HEK293 (cell line): ENCODE measurements at regions not wholly inside any gene's neighbourhood (a gene's known extent, or its start where the extent isn't known, plus 50 kb on each side); places are given as distances from the start of the nearest gene placed in this dataset.

Source experiments
- CTCF ChIA-PET: fragments of 350-600 bp; formaldehyde crosslinking; extraction: SDS; loops from one replicate; lab custom pipeline; 2021; ENCODE audit warnings: antibody characterized with exemption; lab: Yijun Ruan, JAX
- POLR2A ChIA-PET: fragments of 300-600 bp; formaldehyde crosslinking; extraction: SDS; loops from one replicate; lab custom pipeline; 2020; ENCODE audit warnings: antibody characterized with exemption, inconsistent platforms; lab: Yijun Ruan, JAX
- H3K27ac ChIP-seq: fragments of 200-500 bp; sonication (Bioruptor generic); 2 replicates; pipeline ENCODE4 v1.5.1; 2014; ENCODE audit warnings: low read depth, low read length, control low read depth, inconsistent platforms; ENCODE audit errors: extremely low read depth
- H3K36me3 ChIP-seq, 2 experiments: fragments of 200-500 bp in 1 of 2; sonication (Bioruptor generic) in 1 of 2; 1 replicate in 1 of 2; 2 replicates in 1 of 2; pipeline ENCODE4 v1.5.1; 2014 to 2017; ENCODE audit warnings: inconsistent platforms in 2 of 2, low read length in 2 of 2; ENCODE audit not compliant: control insufficient read depth in 2 of 2, insufficient read depth in 1 of 2
- H3K4me1 ChIP-seq: fragments of 200-500 bp; sonication (Bioruptor generic); 2 replicates; pipeline ENCODE4 v1.5.1; 2014; ENCODE audit warnings: mild to moderate bottlenecking, low read length, inconsistent platforms; ENCODE audit not compliant: control insufficient read depth, insufficient read depth
- H3K4me3 ChIP-seq: 2 replicates; pipeline ENCODE4 v1.5.1; 2011; ENCODE audit warnings: low read depth, mild to moderate bottlenecking, control low read depth, low read length, moderate library complexity
- H3K9me3 ChIP-seq: fragments of 200-500 bp; sonication (Bioruptor generic); 2 replicates; pipeline ENCODE4 v1.5.1; 2014; ENCODE audit warnings: low read depth, low read length, inconsistent platforms; ENCODE audit not compliant: control insufficient read depth, insufficient read depth
- FEZF1 ChIP-seq: fragments of 450-650 bp; formaldehyde crosslinking; IDR thresholded peaks from 2 replicates; pipeline ENCODE4 v1.5.1; 2016; ENCODE audit warnings: missing biosample characterization, missing genetic modification characterization
- GLIS1 ChIP-seq: fragments of 450-650 bp; formaldehyde crosslinking; IDR thresholded peaks from 2 replicates; pipeline ENCODE4 v1.5.1; 2016; ENCODE audit warnings: missing biosample characterization, missing genetic modification characterization
- KLF7 ChIP-seq: fragments of 450-650 bp; formaldehyde crosslinking; IDR thresholded peaks from 2 replicates; pipeline ENCODE4 v1.5.1; 2016; ENCODE audit warnings: missing biosample characterization, missing genetic modification characterization, borderline replicate concordance
- MYNN ChIP-seq: fragments of 450-650 bp; formaldehyde crosslinking; IDR thresholded peaks from 2 replicates; pipeline ENCODE4 v1.5.1; 2016; ENCODE audit warnings: missing biosample characterization, missing genetic modification characterization, borderline replicate concordance
- REPIN1 ChIP-seq: fragments of 450-650 bp; formaldehyde crosslinking; IDR thresholded peaks from 2 replicates; pipeline ENCODE4 v1.5.1; 2017; ENCODE audit warnings: missing biosample characterization, missing genetic modification characterization, low read depth
- SALL2 ChIP-seq: fragments of 450-650 bp; formaldehyde crosslinking; IDR thresholded peaks from 2 replicates; pipeline ENCODE4 v1.5.0; 2017; ENCODE audit warnings: missing biosample characterization, mild to moderate bottlenecking, missing genetic modification characterization, borderline replicate concordance
- SP3 ChIP-seq: fragments of 450-650 bp; formaldehyde crosslinking; IDR thresholded peaks from 2 replicates; pipeline ENCODE4 v1.5.1; 2016; ENCODE audit warnings: missing biosample characterization, missing genetic modification characterization
- ZEB2 ChIP-seq: fragments of 450-650 bp; formaldehyde crosslinking; IDR thresholded peaks from 2 replicates; pipeline ENCODE4 v1.5.1; 2016; ENCODE audit warnings: missing biosample characterization, missing genetic modification characterization
- ZNF133 ChIP-seq: fragments of 450-650 bp; formaldehyde crosslinking; IDR thresholded peaks from 2 replicates; pipeline ENCODE4 v1.5.1; 2016; ENCODE audit warnings: missing biosample characterization, missing genetic modification characterization
- ZNF157 ChIP-seq: fragments of 450-650 bp; formaldehyde crosslinking; IDR thresholded peaks from 2 replicates; pipeline ENCODE4 v1.5.1; 2016; ENCODE audit warnings: missing biosample characterization, missing genetic modification characterization
- ZNF280C ChIP-seq: fragments of 450-650 bp; formaldehyde crosslinking; IDR thresholded peaks from 2 replicates; pipeline ENCODE4 v1.5.1; 2016; ENCODE audit warnings: missing biosample characterization, missing genetic modification characterization
- ZNF311 ChIP-seq: fragments of 450-650 bp; formaldehyde crosslinking; IDR thresholded peaks from 2 replicates; pipeline ENCODE4 v1.5.1; 2017; ENCODE audit warnings: missing biosample characterization, missing genetic modification characterization, borderline replicate concordance
- ZNF324 ChIP-seq: fragments of 450-650 bp; formaldehyde crosslinking; IDR thresholded peaks from 2 replicates; pipeline ENCODE4 v1.5.1; 2016; ENCODE audit warnings: missing biosample characterization, missing genetic modification characterization
- ZNF398 ChIP-seq: fragments of 450-650 bp; formaldehyde crosslinking; IDR thresholded peaks from 2 replicates; pipeline ENCODE4 v1.5.1; 2017; ENCODE audit warnings: missing biosample characterization, missing genetic modification characterization
- ZNF404 ChIP-seq: fragments of 450-650 bp; formaldehyde crosslinking; IDR thresholded peaks from 2 replicates; pipeline ENCODE4 v1.5.1; 2017; ENCODE audit warnings: missing biosample characterization, missing genetic modification characterization
- ZNF600 ChIP-seq: fragments of 450-650 bp; formaldehyde crosslinking; IDR thresholded peaks from 2 replicates; pipeline ENCODE4 v1.5.1; 2016; ENCODE audit warnings: missing biosample characterization, missing genetic modification characterization
- ZNF623 ChIP-seq: fragments of 450-650 bp; formaldehyde crosslinking; IDR thresholded peaks from 2 replicates; pipeline ENCODE4 v1.5.1; 2016; ENCODE audit warnings: missing biosample characterization, missing genetic modification characterization
- ZNF660 ChIP-seq: fragments of 450-650 bp; IDR thresholded peaks from 2 replicates; pipeline ENCODE4 v1.5.1; 2018; ENCODE audit warnings: missing biosample characterization, mild to moderate bottlenecking, missing genetic modification characterization
- ZNF747 ChIP-seq: fragments of 450-650 bp; formaldehyde crosslinking; IDR thresholded peaks from 2 replicates; pipeline ENCODE4 v1.5.1; 2016; ENCODE audit warnings: missing biosample characterization, missing genetic modification characterization
- ZNF776 ChIP-seq: fragments of 450-650 bp; formaldehyde crosslinking; IDR thresholded peaks from 2 replicates; pipeline ENCODE4 v1.5.0; 2017; ENCODE audit warnings: missing biosample characterization, missing genetic modification characterization, borderline replicate concordance
- ZSCAN30 ChIP-seq: fragments of 450-650 bp; IDR thresholded peaks from 2 replicates; pipeline ENCODE4 v1.5.1; 2018; ENCODE audit warnings: missing biosample characterization, mild to moderate bottlenecking, missing genetic modification characterization, moderate library complexity
- TF ChIP-seq, protein P1 (sequence below): fragments of 450-650 bp; formaldehyde crosslinking; IDR thresholded peaks from 2 replicates; pipeline ENCODE4 v1.5.1; 2016; ENCODE audit warnings: missing biosample characterization, missing genetic modification characterization, low read depth
- TF ChIP-seq, protein P2 (sequence below): fragments of 450-650 bp; formaldehyde crosslinking; IDR thresholded peaks from 2 replicates; pipeline ENCODE4 v1.5.1; 2017; ENCODE audit warnings: missing biosample characterization, missing genetic modification characterization
- TF ChIP-seq, protein P3 (sequence below): fragments of 450-650 bp; formaldehyde crosslinking; IDR thresholded peaks from 2 replicates; pipeline ENCODE4 v1.5.1; 2016; ENCODE audit warnings: missing biosample characterization, missing genetic modification characterization

DNA sequence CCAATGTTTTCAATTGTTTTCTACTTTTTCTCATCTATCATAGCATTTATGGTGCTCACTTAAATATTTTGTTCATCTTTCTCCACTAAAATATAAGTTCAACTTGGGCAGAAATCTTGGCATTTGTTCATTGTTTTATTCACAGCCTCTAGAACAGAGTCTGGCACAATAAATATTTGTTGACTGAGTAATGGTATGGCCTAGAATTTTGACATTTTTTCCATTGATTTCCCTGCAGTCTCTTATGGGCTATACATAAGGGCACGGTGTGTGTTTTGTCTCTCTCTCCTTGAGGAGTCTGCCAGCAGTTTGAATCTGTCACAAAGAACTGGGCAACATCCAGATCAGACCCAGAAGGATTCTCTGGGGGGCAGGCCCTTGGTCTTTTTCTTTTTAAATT lies 379.7 kb downstream of the TMEM38B start:
- Histone ChIP-seq H3K4me1 (no peaks in the 10 kb centered on the region), H3K27ac (no peak overlapping the region), H3K4me3 (no peak overlapping the region), H3K36me3 (no peaks in the 10 kb centered on the region), H3K9me3 (no peaks in the 10 kb centered on the region)
- no peak for TF ChIP-seq ZNF747
- no peak for TF ChIP-seq ZNF398 (tag by site-specific recombination)
- no peak for TF ChIP-seq MYNN (tag by site-specific recombination)
- no peak for TF ChIP-seq ZNF133 (tag by site-specific recombination)
- no peak for TF ChIP-seq ZNF600 (tag by site-specific recombination)
- TF ChIP-seq, protein P1, sequence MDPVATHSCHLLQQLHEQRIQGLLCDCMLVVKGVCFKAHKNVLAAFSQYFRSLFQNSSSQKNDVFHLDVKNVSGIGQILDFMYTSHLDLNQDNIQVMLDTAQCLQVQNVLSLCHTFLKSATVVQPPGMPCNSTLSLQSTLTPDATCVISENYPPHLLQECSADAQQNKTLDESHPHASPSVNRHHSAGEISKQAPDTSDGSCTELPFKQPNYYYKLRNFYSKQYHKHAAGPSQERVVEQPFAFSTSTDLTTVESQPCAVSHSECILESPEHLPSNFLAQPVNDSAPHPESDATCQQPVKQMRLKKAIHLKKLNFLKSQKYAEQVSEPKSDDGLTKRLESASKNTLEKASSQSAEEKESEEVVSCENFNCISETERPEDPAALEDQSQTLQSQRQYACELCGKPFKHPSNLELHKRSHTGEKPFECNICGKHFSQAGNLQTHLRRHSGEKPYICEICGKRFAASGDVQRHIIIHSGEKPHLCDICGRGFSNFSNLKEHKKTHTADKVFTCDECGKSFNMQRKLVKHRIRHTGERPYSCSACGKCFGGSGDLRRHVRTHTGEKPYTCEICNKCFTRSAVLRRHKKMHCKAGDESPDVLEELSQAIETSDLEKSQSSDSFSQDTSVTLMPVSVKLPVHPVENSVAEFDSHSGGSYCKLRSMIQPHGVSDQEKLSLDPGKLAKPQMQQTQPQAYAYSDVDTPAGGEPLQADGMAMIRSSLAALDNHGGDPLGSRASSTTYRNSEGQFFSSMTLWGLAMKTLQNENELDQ (tag by site-specific recombination), result no peak
- TF ChIP-seq ZNF324 (tag by site-specific recombination), result no peak
- TF ChIP-seq ZNF157, result no peak
- no peak for TF ChIP-seq ZNF660 (tag by site-specific recombination)
- no peak for TF ChIP-seq ZEB2
- TF ChIP-seq, protein P2, sequence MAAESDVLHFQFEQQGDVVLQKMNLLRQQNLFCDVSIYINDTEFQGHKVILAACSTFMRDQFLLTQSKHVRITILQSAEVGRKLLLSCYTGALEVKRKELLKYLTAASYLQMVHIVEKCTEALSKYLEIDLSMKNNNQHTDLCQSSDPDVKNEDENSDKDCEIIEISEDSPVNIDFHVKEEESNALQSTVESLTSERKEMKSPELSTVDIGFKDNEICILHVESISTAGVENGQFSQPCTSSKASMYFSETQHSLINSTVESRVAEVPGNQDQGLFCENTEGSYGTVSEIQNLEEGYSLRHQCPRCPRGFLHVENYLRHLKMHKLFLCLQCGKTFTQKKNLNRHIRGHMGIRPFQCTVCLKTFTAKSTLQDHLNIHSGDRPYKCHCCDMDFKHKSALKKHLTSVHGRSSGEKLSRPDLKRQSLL, result no peak
- no peak for TF ChIP-seq REPIN1 (tag by site-specific recombination)
- no peak for TF ChIP-seq ZNF404 (tag by site-specific recombination)
- TF ChIP-seq, protein P3, sequence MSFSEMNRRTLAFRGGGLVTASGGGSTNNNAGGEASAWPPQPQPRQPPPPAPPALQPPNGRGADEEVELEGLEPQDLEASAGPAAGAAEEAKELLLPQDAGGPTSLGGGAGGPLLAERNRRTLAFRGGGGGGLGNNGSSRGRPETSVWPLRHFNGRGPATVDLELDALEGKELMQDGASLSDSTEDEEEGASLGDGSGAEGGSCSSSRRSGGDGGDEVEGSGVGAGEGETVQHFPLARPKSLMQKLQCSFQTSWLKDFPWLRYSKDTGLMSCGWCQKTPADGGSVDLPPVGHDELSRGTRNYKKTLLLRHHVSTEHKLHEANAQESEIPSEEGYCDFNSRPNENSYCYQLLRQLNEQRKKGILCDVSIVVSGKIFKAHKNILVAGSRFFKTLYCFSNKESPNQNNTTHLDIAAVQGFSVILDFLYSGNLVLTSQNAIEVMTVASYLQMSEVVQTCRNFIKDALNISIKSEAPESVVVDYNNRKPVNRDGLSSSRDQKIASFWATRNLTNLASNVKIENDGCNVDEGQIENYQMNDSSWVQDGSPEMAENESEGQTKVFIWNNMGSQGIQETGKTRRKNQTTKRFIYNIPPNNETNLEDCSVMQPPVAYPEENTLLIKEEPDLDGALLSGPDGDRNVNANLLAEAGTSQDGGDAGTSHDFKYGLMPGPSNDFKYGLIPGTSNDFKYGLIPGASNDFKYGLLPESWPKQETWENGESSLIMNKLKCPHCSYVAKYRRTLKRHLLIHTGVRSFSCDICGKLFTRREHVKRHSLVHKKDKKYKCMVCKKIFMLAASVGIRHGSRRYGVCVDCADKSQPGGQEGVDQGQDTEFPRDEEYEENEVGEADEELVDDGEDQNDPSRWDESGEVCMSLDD (tag by site-specific recombination), result no peak
- TF ChIP-seq ZNF311, result no peak
- no peak for TF ChIP-seq ZNF623 (tag by site-specific recombination)
- ChIA-PET POLR2A (no interaction called here), CTCF (interaction anchor here (1.5 kb wide), 1 partner anchor 192 kb away, joined by 5 read pairs; no protein-coding TSS in a partner anchor)

DNA sequence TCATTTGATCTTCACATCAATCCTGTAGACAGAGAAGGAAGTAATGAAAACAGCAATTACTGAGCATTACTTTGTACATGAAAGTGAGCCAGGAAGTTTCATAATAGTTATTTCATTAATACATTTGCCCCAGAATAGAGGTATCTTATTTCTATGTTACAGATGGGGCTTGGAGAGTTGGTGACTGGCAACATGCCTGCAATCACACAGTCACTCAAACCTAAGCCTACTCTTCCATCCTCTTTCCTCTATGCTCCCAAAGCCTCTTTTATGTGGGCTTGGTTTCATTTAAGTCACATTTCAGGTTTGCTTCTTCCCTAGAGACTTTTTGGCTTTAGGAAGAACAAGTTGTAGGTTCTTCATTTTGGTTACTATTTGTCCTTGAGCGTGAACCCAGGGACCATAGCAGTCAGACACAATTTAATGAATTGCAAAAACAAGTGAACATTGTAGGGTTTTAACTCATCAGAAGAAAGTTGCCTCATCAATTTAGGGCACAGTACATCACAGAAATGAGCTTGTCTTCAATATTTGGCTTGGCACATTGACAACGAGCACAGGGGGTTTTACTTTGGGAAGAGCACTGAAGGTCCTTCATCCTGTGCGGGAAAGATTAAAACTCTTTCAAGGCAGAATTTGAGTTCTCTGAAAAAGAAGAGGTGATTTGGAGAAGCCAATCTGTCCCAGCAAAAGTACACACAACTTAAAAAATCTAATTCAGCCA lies 381.1 kb downstream of the TMEM38B start:
- Histone ChIP-seq H3K9me3 (no peaks in the 10 kb centered on the region), H3K27ac (no peak overlapping the region), H3K4me3 (no peak overlapping the region), H3K4me1 (no peaks in the 10 kb centered on the region), H3K36me3 (no peaks in the 10 kb centered on the region)
- CTCF ChIA-PET, result interaction anchor here (0.6 kb wide), 1 partner anchor 188 kb away, joined by 3 read pairs; no protein-coding TSS in a partner anchor
- POLR2A ChIA-PET, result no interaction called here
- no peak for TF ChIP-seq ZNF280C (tag by site-specific recombination)
- no peak for TF ChIP-seq GLIS1 (tag by site-specific recombination)
- TF ChIP-seq FEZF1 (tag by site-specific recombination), result no peak
- no peak for TF ChIP-seq ZNF776 (tag by site-specific recombination)
- TF ChIP-seq ZSCAN30 (tag by site-specific recombination), result no peak
- TF ChIP-seq KLF7, result no peak
- TF ChIP-seq SALL2 (tag by site-specific recombination), result no peak
- TF ChIP-seq SP3 (tag by site-specific recombination), result no peak
